ENCODE measurements at regions not wholly inside any gene's neighbourhood (a gene's known extent, or its start where the extent isn't known, plus 50 kb on each side); places are given as distances from the start of the nearest gene placed in this dataset.
"Not testable (repeated sequence)": the region's sequence is repeated elsewhere in the genome, so short reads cannot be mapped to it uniquely, and the experiment has no call there.

DNA sequence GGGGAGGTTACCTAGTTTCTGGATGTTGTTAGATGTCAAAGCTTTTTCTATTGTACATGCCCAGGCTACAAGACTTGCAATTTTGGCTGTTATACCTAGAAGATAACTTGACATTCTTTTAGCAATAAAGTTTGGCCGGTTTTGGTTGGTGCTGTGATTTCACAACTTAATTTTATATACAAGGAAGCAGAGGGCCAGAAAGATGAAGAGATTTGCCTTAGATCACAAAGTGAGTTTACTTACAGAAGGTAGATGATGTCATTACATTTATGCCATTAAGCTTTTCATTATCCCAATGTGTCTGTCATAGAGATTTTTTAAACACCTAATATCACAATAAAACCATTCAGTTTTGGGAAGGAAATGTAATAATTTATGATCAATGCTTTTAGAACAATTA lies 698.7 kb upstream of the ANO3 start:
- Histone ChIP-seq H3K36me3 (replicated peaks in 1 of 2) (no peaks in the 10 kb centered on the region), H3K27me3 (no peaks in the 10 kb centered on the region), H3K9me3 (replicated peaks in 1 of 3) (no peaks in the 10 kb centered on the region), H3K4me3 (no peak overlapping the region), H3K27ac (no peak overlapping the region), H3K4me1 (replicated peaks in 1 of 2) (no peaks in the 10 kb centered on the region)
- no peak for DNase-seq
- 68 to 91% (median 73%) methylated on average over 1 of the region's 1 CpG for WGBS, 4 donors
- no peak for TF ChIP-seq POLR2A (IDR thresholded peaks at IDR 0.05)
- TF ChIP-seq, protein P1, sequence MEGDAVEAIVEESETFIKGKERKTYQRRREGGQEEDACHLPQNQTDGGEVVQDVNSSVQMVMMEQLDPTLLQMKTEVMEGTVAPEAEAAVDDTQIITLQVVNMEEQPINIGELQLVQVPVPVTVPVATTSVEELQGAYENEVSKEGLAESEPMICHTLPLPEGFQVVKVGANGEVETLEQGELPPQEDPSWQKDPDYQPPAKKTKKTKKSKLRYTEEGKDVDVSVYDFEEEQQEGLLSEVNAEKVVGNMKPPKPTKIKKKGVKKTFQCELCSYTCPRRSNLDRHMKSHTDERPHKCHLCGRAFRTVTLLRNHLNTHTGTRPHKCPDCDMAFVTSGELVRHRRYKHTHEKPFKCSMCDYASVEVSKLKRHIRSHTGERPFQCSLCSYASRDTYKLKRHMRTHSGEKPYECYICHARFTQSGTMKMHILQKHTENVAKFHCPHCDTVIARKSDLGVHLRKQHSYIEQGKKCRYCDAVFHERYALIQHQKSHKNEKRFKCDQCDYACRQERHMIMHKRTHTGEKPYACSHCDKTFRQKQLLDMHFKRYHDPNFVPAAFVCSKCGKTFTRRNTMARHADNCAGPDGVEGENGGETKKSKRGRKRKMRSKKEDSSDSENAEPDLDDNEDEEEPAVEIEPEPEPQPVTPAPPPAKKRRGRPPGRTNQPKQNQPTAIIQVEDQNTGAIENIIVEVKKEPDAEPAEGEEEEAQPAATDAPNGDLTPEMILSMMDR (IDR thresholded peaks at IDR 0.05) = no peak
- intact Hi-C loops (cut with DNase I) = no loop called here

DNA sequence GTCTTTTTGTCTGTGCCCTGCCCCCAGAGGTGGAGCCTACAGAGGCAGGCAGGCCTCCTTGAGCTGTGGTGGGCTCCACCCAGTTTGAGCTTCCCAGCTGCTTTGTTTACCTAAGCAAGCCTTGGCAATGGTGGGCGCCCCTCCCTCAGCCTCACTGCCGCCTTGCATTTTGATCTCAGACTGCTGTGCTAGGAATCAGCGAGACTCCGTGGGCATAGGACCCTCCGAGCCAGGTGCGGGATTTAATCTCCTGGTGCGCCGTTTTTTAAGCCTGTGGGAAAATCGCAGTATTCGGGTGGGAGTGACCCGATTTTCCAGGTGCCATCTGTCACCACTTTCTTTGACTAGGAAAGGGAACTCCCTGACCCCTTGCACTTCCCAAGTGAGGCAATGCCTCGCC lies 682.7 kb upstream of the ANO3 start:
- H3K9me3 ChIP-seq (replicated peaks in 1 of 3); H3K27me3 ChIP-seq; intact Hi-C loops (cut with DNase I); H3K4me3 ChIP-seq; H3K27ac ChIP-seq; DNase-seq; H3K4me1 ChIP-seq (replicated peaks in 1 of 2); H3K36me3 ChIP-seq (replicated peaks in 1 of 2): not testable (repeated sequence)
- 80 to 97% (median 91%) methylated on average over 6 to 12 of the region's 12 CpGs for WGBS, 4 donors

DNA sequence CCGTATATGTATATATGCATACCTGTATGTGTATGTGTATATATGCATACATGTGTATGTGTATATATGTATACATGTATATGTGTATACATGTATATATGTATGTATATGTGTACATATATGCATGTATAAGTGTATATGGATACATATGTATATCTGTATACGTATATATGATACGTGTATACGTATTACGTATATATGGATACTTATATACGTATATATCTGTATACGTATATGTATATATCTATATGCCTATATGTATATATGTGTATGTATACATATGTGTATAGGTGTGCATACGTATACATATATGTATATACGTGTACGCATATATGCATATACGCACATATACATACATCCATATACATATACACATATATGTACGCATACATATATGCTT lies 681.6 kb upstream of the ANO3 start:
- no peaks in the 10 kb centered on the region for H3K27me3 ChIP-seq
- H3K4me1 ChIP-seq (replicated peaks in 1 of 2) = no peaks in the 10 kb centered on the region
- TF ChIP-seq POLR2A (IDR thresholded peaks at IDR 0.05) = no peak
- H3K4me3 ChIP-seq = no peak overlapping the region
- H3K27ac ChIP-seq = no peak overlapping the region
- no peaks in the 10 kb centered on the region for H3K9me3 ChIP-seq (replicated peaks in 1 of 3)
- DNase-seq = no peak
- no peaks in the 10 kb centered on the region for H3K36me3 ChIP-seq (replicated peaks in 1 of 2)
- WGBS, 4 donors = 90 to 93% (median 90%) methylated on average over 12 of the region's 12 CpGs
- intact Hi-C loops (cut with DNase I) = no loop called here

DNA sequence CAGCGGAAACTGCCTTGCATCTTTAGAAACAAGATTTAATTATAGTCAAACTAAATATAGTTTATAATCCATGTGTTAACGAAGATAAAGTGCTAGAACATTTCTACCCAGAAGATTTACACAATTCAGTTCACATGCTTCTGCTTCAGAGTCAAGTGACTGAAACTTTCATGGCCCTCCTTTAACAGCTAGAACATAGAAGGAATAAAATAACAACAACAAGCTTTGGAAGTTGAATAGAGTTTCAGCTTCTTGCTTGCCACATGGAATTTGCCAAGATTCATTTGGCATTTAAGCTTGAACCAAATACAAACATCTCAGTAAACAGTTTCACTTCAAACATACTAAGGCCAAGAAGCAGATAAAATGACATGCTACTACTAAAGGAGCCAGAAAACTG lies 676.3 kb upstream of the ANO3 start:
- Histone ChIP-seq H3K4me3 (no peak overlapping the region), H3K4me1 (replicated peaks in 1 of 2) (no peaks in the 10 kb centered on the region), H3K27me3 (no peaks in the 10 kb centered on the region), H3K27ac (no peak overlapping the region), H3K9me3 (replicated peaks in 1 of 3) (no peaks in the 10 kb centered on the region), H3K36me3 (replicated peaks in 1 of 2) (no peaks in the 10 kb centered on the region)
- TF ChIP-seq, protein P1 (IDR thresholded peaks at IDR 0.05) = no peak
- intact Hi-C loops (cut with DNase I) = no loop called here
- WGBS, 4 donors = 77 to 82% (median 81%) methylated on average over 2 of the region's 2 CpGs
- DNase-seq = no peak

DNA sequence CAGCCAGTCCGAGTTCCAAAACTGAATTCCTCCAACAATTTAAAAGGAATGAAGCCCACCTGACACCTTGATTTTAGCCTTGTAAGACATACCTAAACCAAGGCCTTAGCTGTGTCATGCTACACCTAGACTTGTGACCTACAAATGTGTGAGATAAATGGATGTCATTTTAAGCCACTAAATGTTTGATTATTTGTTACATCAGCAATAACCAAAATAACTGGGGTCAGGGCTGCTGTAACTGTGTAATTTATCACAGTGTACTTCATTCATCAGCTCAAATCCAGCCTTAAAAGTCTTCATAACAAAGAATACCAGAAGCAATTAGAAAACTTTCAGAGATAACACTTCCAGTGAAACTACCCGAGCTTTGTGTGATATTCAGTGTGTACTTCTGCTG lies 673.0 kb upstream of the ANO3 start:
- no peaks in the 10 kb centered on the region for H3K27me3 ChIP-seq
- no peak overlapping the region for H3K4me3 ChIP-seq
- H3K27ac ChIP-seq = no peak overlapping the region
- no peaks in the 10 kb centered on the region for H3K36me3 ChIP-seq (replicated peaks in 1 of 2)
- DNase-seq = no peak
- H3K9me3 ChIP-seq (replicated peaks in 1 of 3) = no peaks in the 10 kb centered on the region
- H3K4me1 ChIP-seq (replicated peaks in 1 of 2) = no peaks in the 10 kb centered on the region
- no peak for TF ChIP-seq POLR2A (IDR thresholded peaks at IDR 0.05)
- TF ChIP-seq, protein P1 (IDR thresholded peaks at IDR 0.05) = no peak
- intact Hi-C loops (cut with DNase I) = no loop called here
- WGBS, 4 donors = 30 to 54% (median 40%) methylated on average over 2 of the region's 2 CpGs

Data from adrenal gland (tissue), 9 donors.